Right renal cortex interstitium (tissue), 3 donors: ENCODE measurements at regions not wholly inside any gene's neighbourhood (a gene's known extent, or its start where the extent isn't known, plus 50 kb on each side); places are given as distances from the start of the nearest gene placed in this dataset.

Experiments used
- DNase-seq, 3 donors: peaks; one replicate each; pipeline ENCODE4 v3.0.0-alpha.2; 2013; ENCODE audit warnings: low read depth in 3 of 3, low spot score in 2 of 3

GRCh38 chr21:19759836-19760235, 1238.4 kb upstream of the NCAM2 start:
- DNase-seq: no peak

GRCh38 chr21:19767546-19767945, 1230.7 kb upstream of the NCAM2 start:
- DNase-seq: no peak

GRCh38 chr21:19771881-19772280, 1226.3 kb upstream of the NCAM2 start:
- no peak for DNase-seq

- DNase-seq: no peak
These were observed 1222.1 kb upstream of the NCAM2 start for GRCh38 chr21:19776076-19776475.

- DNase-seq: no peak
These were observed 1216.1 kb upstream of the NCAM2 start for GRCh38 chr21:19781881-19782652.

GRCh38 chr21:19785941-19786340, 1212.3 kb upstream of the NCAM2 start:
- no peak for DNase-seq

GRCh38 chr21:19792004-19792403, 1206.2 kb upstream of the NCAM2 start:
- DNase-seq: no peak

- no peak for DNase-seq
These were observed 1191.0 kb upstream of the NCAM2 start for GRCh38 chr21:19807201-19807600.

GRCh38 chr21:19810779-19811178, 1187.4 kb upstream of the NCAM2 start:
- DNase-seq: no peak

- DNase-seq: no peak
These were observed 1167.8 kb upstream of the NCAM2 start for GRCh38 chr21:19830446-19830845.

GRCh38 chr21:19832551-19832950, 1165.7 kb upstream of the NCAM2 start:
- DNase-seq: no peak

- no peak for DNase-seq
These were observed 1165.1 kb upstream of the NCAM2 start for GRCh38 chr21:19833082-19833481.

GRCh38 chr21:19842601-19843000, 1155.6 kb upstream of the NCAM2 start:
- no peak for DNase-seq

GRCh38 chr21:19844334-19844733, 1153.9 kb upstream of the NCAM2 start:
- DNase-seq: no peak

GRCh38 chr21:19850157-19850556, 1148.1 kb upstream of the NCAM2 start:
- no peak for DNase-seq

GRCh38 chr21:19853061-19853460, 1145.1 kb upstream of the NCAM2 start:
- DNase-seq: no peak

GRCh38 chr21:19853709-19854575, 1144.3 kb upstream of the NCAM2 start:
- DNase-seq: no peak

- DNase-seq: no peak
These were observed 1142.7 kb upstream of the NCAM2 start for GRCh38 chr21:19855522-19855921.

- no peak for DNase-seq
These were observed 1133.7 kb upstream of the NCAM2 start for GRCh38 chr21:19864476-19864875.

- no peak for DNase-seq
These were observed 1127.5 kb upstream of the NCAM2 start for GRCh38 chr21:19870682-19871081.

GRCh38 chr21:19874521-19874920, 1123.7 kb upstream of the NCAM2 start:
- DNase-seq: no peak

GRCh38 chr21:19878133-19878532, 1120.1 kb upstream of the NCAM2 start:
- no peak for DNase-seq
